Small intestine (tissue), 7 donors: ENCODE measurements at regions not wholly inside any gene's neighbourhood (a gene's known extent, or its start where the extent isn't known, plus 50 kb on each side); places are given as distances from the start of the nearest gene placed in this dataset.
"Not testable (repeated sequence)": the region's sequence is repeated elsewhere in the genome, so short reads cannot be mapped to it uniquely, and the experiment has no call there.

Experiments
- DNase-seq, 2 donors: peaks; one replicate each; pipeline versions ENCODE4 v3.0.0 to v3.0.0-alpha.2; 2013
- FAIRE-seq: peaks from 2 replicates; lab custom pipeline; 2012; peaks lifted over from hg19 to GRCh38; lab: Jason Lieb, UNC
- H3K27ac ChIP-seq, 3 donors: one replicate each; pipeline ENCODE4 v1.5.1; 2013; ENCODE audit warnings: low read length in 2 of 3, mild to moderate bottlenecking in 2 of 3, control low read depth in 1 of 3, inconsistent platforms in 1 of 3, low read depth in 1 of 3, moderate library complexity in 1 of 3
- H3K27me3 ChIP-seq, 3 donors: one replicate each; pipeline ENCODE4 v1.6.1; 2013; ENCODE audit warnings: low read length in 3 of 3, inconsistent platforms in 1 of 3; ENCODE audit not compliant: control insufficient read depth in 3 of 3, insufficient read depth in 3 of 3
- H3K36me3 ChIP-seq, 3 donors: one replicate each; pipeline ENCODE4 v1.6.1; 2013; ENCODE audit warnings: low read length in 3 of 3, inconsistent platforms in 1 of 3, low read depth in 1 of 3, mild to moderate bottlenecking in 1 of 3, moderate library complexity in 1 of 3; ENCODE audit not compliant: control insufficient read depth in 3 of 3, insufficient read depth in 2 of 3
- H3K4me1 ChIP-seq, 3 donors: one replicate each; pipeline ENCODE4 v1.6.1; 2013; ENCODE audit warnings: low read length in 2 of 3, inconsistent platforms in 1 of 3, low read depth in 1 of 3, mild to moderate bottlenecking in 1 of 3, moderate library complexity in 1 of 3; ENCODE audit not compliant: control insufficient read depth in 3 of 3, insufficient read depth in 2 of 3
- H3K4me3 ChIP-seq, 3 donors: one replicate each; pipeline ENCODE4 v1.5.1; 2013; ENCODE audit warnings: low read length in 3 of 3, control low read depth in 1 of 3, inconsistent platforms in 1 of 3, low read depth in 1 of 3, mild to moderate bottlenecking in 1 of 3, moderate library complexity in 1 of 3
- H3K9me3 ChIP-seq, 2 donors: one replicate each; pipeline ENCODE4 v1.6.1; 2013; ENCODE audit warnings: low read depth in 1 of 2, low read length in 1 of 2; ENCODE audit not compliant: control insufficient read depth in 2 of 2, insufficient read depth in 1 of 2
- WGBS, 3 donors: extraction: QIAGEN DNeasy Blood & Tissue Kit; methylation state at CpG; one replicate each; pipeline ENCODE4 v1.1.7; 2013; 5-methylcytosine and 5-hydroxymethylcytosine counted together
- donor health status: healthy with polysubstance abuse.
- donor health status: control.
- donor health status: control.
- donor health status: Bipolar disorder and iron deficiency.
- donor health status: healthy.

GRCh38 chrX:65831268-65831667 is 163.8 kb downstream of the MSN start:
- Histone ChIP-seq H3K36me3 (no peaks in the 10 kb centered on the region), H3K4me1 (no peaks in the 10 kb centered on the region), H3K4me3 (no peak overlapping the region), H3K27ac (no peak overlapping the region), H3K9me3 (no peaks in the 10 kb centered on the region), H3K27me3 (no peaks in the 10 kb centered on the region)
- WGBS, 3 donors, result 38 to 59% (median 48%) methylated on average over 2 of the region's 2 CpGs
- no peak for DNase-seq
- no peak for FAIRE-seq

- Histone ChIP-seq H3K27ac (no peak overlapping the region), H3K36me3 (no peaks in the 10 kb centered on the region), H3K4me3 (no peak overlapping the region), H3K27me3 (no peaks in the 10 kb centered on the region), H3K4me1 (no peaks in the 10 kb centered on the region), H3K9me3 (no peaks in the 10 kb centered on the region)
- DNase-seq (no peak), FAIRE-seq (no peak)
- WGBS, 3 donors, result 77 to 90% (median 83%) methylated on average over 3 of the region's 3 CpGs
Measured at GRCh38 chrX:65828599-65828998, 161.1 kb downstream of the MSN start.

DNA sequence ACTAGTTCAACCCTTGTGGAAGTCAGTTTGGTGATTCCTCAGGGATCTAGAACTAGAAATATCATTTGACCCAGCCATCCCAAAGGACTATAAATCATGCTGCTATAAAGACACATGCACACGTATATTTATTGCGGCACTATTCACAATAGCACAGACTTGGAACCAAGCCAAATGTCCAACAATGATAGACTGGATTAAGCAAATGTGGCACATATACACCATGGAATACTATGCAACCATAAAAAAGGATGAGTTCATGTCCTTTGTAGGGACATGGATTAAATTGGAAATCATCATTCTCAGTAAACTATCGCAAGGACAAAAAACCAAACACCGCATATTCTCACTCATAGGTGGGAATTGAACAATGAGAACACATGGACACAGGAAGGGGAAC is 157.8 kb downstream of the MSN start:
- H3K36me3 ChIP-seq, H3K27me3 ChIP-seq, H3K4me3 ChIP-seq, H3K9me3 ChIP-seq, DNase-seq, H3K27ac ChIP-seq, H3K4me1 ChIP-seq, FAIRE-seq: not testable (repeated sequence)
- 85 to 87% (median 87%) methylated on average over 4 of the region's 4 CpGs for WGBS, 3 donors

- Histone ChIP-seq H3K9me3 (no peaks in the 10 kb centered on the region), H3K4me1 (no peaks in the 10 kb centered on the region), H3K4me3 (peak overlapping the region in 2 of 3 donors; percentile 10 to 23), H3K27ac (no peak overlapping the region), H3K27me3 (no peaks in the 10 kb centered on the region), H3K36me3 (no peaks in the 10 kb centered on the region)
- peak; percentile 2 to 5 for DNase-seq
- 4 to 49% (median 24%) methylated on average over 26 to 48 of the region's 48 CpGs for WGBS, 3 donors
- FAIRE-seq, result no peak
Measured at GRCh38 chrX:65821721-65822496, 154.5 kb downstream of the MSN start.

GRCh38 chrX:65819983-65820382 is 152.5 kb downstream of the MSN start:
- H3K27me3 ChIP-seq, DNase-seq, FAIRE-seq, H3K27ac ChIP-seq, H3K36me3 ChIP-seq, H3K4me3 ChIP-seq, H3K9me3 ChIP-seq, H3K4me1 ChIP-seq: not testable (repeated sequence)
- WGBS, 3 donors, result 85 to 100% (median 93%) methylated on average over 1 of the region's 1 CpG

GRCh38 chrX:65813245-65813644 is 145.8 kb downstream of the MSN start:
- Histone ChIP-seq H3K27me3 (no peaks in the 10 kb centered on the region), H3K4me1 (no peaks in the 10 kb centered on the region), H3K27ac (no peak overlapping the region), H3K9me3 (no peaks in the 10 kb centered on the region), H3K36me3 (no peaks in the 10 kb centered on the region), H3K4me3 (no peak overlapping the region)
- WGBS, 3 donors, result 47 to 87% (median 82%) methylated on average over 1 of the region's 1 CpG
- FAIRE-seq (no peak), DNase-seq (no peak)

DNA sequence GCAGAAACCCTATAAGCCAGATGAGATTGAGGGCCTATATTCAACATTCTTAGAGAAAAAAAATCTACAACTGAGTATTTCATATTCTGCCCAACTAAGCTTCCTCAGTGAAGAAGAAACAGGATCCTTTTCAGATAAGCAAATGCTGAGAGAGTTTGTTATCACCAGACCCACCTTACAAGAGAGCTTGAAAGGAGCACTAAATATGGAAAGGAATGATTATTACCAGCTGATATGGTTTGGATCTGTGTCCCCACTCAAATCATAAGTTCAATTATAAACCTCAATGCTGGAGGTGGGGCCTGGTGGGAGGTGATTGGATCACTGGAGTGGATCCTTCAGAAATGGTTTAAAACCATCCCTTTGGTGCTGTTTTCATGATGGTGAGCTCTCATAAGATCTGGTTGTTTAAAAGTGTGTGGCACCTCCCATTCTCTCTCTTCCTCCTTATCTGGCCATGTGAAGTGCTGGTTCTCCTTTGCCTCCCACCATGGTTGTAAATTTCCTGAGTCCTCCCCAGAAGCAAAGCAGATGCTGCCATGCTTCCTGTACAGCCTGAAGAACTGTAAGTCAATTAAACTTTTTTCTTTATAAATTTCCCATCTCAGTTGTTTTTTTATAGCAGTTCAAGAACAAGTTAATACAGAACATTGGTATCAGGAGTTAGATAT is 144.2 kb downstream of the MSN start:
- DNase-seq (no peak), FAIRE-seq (no peak)
- Histone ChIP-seq H3K4me1 (no peaks in the 10 kb centered on the region), H3K4me3 (no peak overlapping the region), H3K36me3 (no peaks in the 10 kb centered on the region), H3K27ac (no peak overlapping the region), H3K27me3 (no peaks in the 10 kb centered on the region), H3K9me3 (no peaks in the 10 kb centered on the region)
